ENCODE measurements at regions not wholly inside any gene's neighbourhood (a gene's known extent, or its start where the extent isn't known, plus 50 kb on each side); places are given as distances from the start of the nearest gene placed in this dataset.

DNA sequence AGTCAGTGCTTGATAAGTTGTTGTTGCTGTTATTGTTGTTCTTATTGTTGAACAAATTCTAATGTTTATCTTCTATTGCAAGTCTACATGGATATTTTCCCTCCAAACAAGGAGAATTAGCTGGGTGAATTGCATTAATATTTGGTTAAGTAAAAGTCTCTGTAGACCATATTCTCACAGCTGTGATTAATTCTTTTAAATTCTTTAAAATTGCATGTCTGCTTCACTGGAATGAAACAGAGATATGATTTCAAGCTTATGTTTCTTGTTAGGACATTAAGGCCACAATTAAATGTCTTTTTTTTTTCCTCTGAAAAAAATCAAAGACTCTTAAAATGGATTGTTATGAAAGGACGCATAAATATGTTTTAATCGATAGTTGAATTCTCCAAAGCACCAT lies 153.4 kb downstream of the EBLN2 start:
- no peak overlapping the region for H4K5ac ChIP-seq (ENCODE audit: insufficient read length, low read depth, low read length)
- H3K4me1 ChIP-seq (replicated peaks in 1 of 4; ENCODE audit: control insufficient read depth in 3 of 4, insufficient read depth in 4 of 4, low read length in 3 of 4) = no peaks in the 10 kb centered on the region
- H3K9ac ChIP-seq (replicated peaks in 1 of 4; ENCODE audit: extremely low read depth in 1 of 4, low read depth in 3 of 4, low read length in 3 of 4) = no peak overlapping the region
- POLR2A ChIA-PET (ENCODE audit: partially characterized antibody) = no interaction called here
- H3K36me3 ChIP-seq (ENCODE audit: control insufficient read depth in 2 of 4, insufficient read depth in 4 of 4, low read length in 3 of 4) = no peaks in the 10 kb centered on the region
- no peak overlapping the region for H4K8ac ChIP-seq (ENCODE audit: extremely low read depth, insufficient read depth, low read length)
- H3K4me3 ChIP-seq (ENCODE audit: extremely low read depth in 1 of 4, insufficient read depth in 2 of 4, low read depth in 3 of 4, low read length in 4 of 4) = no peak overlapping the region
- no peak overlapping the region for H2AK5ac ChIP-seq (ENCODE audit: low read depth, low read length)
- H2BK12ac ChIP-seq (ENCODE audit: low read depth, low read length) = no peak overlapping the region
- no peak overlapping the region for H2BK120ac ChIP-seq (replicated peaks; ENCODE audit: low read depth, low read length)
- WGBS, 2 experiments (ENCODE audit: extremely low coverage in 1 of 2, insufficient coverage in 1 of 2, insufficient read length in 1 of 2, insufficient replicate concordance in 2 of 2, low coverage in 1 of 2, low lambda C conversion rate in 2 of 2, missing lambda C conversion rate in 1 of 2) = 90% methylated on average over 2 of the region's 2 CpGs; no CpG with 5 or more reads in 1 of the 2 experiments
- no peak overlapping the region for H3K23ac ChIP-seq (ENCODE audit: insufficient read length)
- no peak overlapping the region for H3K4me2 ChIP-seq (ENCODE audit: insufficient read depth in 1 of 2, low read depth in 2 of 2, low read length in 2 of 2)
- TF ChIP-seq HDAC2 (IDR thresholded peaks at IDR 0.05; ENCODE audit: borderline replicate concordance in 1 of 2, low read depth in 2 of 2, low read length in 2 of 2) = no peak
- no peaks in the 10 kb centered on the region for H3K27me3 ChIP-seq (replicated peaks in 1 of 4; ENCODE audit: control insufficient read depth in 3 of 4, extremely low read depth in 1 of 4, insufficient read depth in 3 of 4, low read length in 3 of 4)
- CTCF ChIA-PET (ENCODE audit: partially characterized antibody) = interaction anchor here (0.6 to 1.3 kb wide), 2 partner anchors 10 to 43 kb away, joined by 3 read pairs; no protein-coding TSS in a partner anchor
- H2AFZ ChIP-seq (ENCODE audit: low read length) = no peak overlapping the region
- no peak overlapping the region for H2BK15ac ChIP-seq (ENCODE audit: low read length)
- H2BK20ac ChIP-seq (ENCODE audit: low read length) = no peak overlapping the region
- no peaks in the 10 kb centered on the region for H4K20me1 ChIP-seq (replicated peaks in 1 of 2; ENCODE audit: control insufficient read depth in 1 of 2, insufficient read depth in 2 of 2, low read length in 2 of 2)
- H4K91ac ChIP-seq (replicated peaks; ENCODE audit: insufficient read length, low read length) = no peak overlapping the region
- H3K9me3 ChIP-seq (ENCODE audit: insufficient read depth in 2 of 2, low read depth in 1 of 2, low read length in 1 of 2) = no peaks in the 10 kb centered on the region
- no peak overlapping the region for H3K27ac ChIP-seq (ENCODE audit: low read depth, low read length)
- H3K23me2 ChIP-seq (ENCODE audit: low read depth, low read length) = no peaks in the 10 kb centered on the region
- H3K79me2 ChIP-seq (ENCODE audit: control insufficient read depth in 1 of 2, insufficient read depth in 2 of 2, low read length in 2 of 2) = no peaks in the 10 kb centered on the region
- no peak for FAIRE-seq
- H3K14ac ChIP-seq (ENCODE audit: insufficient read length) = no peak overlapping the region
- H3K18ac ChIP-seq (ENCODE audit: extremely low read depth, low read length) = no peak overlapping the region
- no peak overlapping the region for H3K56ac ChIP-seq (replicated peaks; ENCODE audit: insufficient read length, low read depth, low read length)
- no peak overlapping the region for H2BK5ac ChIP-seq (ENCODE audit: low read depth, low read length)
- H3K79me1 ChIP-seq (ENCODE audit: low read depth, low read length) = no peaks in the 10 kb centered on the region
- DNase-seq (ENCODE audit: low read depth in 1 of 2, low spot score in 2 of 2) = no peak
- no peak overlapping the region for H3K4ac ChIP-seq (replicated peaks; ENCODE audit: insufficient read length, low read depth, low read length)
